GM19324 (cell line): ENCODE measurements at regions not wholly inside any gene's neighbourhood (a gene's known extent, or its start where the extent isn't known, plus 50 kb on each side); places are given as distances from the start of the nearest gene placed in this dataset.

Experiments
- ATAC-seq: cut with Tn5 transposase; IDR thresholded peaks from one replicate; pipeline ENCODE4 v1.9.1; 2021; ENCODE audit warnings: mild to moderate bottlenecking, moderate library complexity; ENCODE audit not compliant: unreplicated experiment, low FRiP score

DNA sequence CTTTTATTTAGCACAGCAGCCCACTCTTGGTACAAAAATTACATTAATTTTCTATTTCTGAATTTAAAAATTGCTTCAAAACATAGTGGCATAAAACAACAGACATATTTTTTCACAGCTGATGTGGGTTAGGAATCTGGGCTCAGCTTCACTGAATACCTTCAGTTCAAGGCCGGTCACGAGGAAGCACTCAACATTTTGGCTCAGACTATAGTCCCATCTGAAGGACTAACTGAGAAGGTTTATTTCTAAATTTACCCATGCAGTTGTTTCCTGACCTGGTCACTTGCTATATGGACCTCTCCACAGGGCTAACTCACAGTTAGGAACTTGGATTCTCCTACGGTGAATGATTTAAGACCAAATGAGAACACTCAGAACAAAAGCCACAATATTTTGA is 1230.2 kb upstream of the ADGRL3 start:
- no peak for ATAC-seq

- ATAC-seq: no peak
Observed at GRCh38 chr4:59971952-59972351, 1228.2 kb upstream of the ADGRL3 start.

GRCh38 chr4:59973492-59973891 is 1226.6 kb upstream of the ADGRL3 start:
- ATAC-seq: no peak

DNA sequence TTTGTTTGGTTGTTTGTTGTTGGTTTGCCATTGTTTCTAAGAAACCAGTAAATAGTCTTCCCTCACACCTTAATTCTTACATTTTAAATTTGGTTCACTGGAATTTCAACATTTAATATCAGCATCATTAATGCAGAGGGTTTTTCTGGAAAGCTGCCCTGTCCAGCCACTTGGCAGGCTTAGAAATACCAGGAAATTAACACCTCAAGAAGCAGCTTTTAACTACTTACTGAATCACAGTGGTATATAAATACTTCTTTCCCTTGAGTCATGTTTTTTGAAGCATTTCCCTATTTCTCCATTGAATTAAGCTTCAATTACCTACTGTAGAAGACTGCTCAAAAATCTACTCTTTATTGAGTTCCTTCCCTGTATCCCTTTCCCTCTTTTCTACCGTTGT is 1221.1 kb upstream of the ADGRL3 start:
- ATAC-seq: no peak

DNA sequence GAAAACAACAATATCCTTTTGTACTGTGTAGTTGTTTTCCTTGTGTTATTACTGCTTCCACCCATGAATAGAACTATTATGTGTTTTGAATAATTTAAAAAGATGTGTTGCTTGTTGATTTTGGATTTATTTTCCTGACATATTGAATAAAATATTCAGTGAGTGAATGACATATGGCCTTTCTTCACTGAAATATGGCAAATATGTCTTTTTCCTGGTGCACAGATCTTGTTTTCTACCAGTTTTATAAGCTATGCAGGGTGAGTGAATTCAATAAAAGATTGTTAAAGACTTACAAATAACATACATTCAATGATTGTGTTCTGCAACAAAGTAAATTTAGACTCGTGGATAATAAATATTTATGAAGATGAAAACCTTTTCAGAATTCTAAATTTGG is 1216.3 kb upstream of the ADGRL3 start:
- ATAC-seq: no peak

GRCh38 chr4:59987289-59987688 is 1212.8 kb upstream of the ADGRL3 start:
- ATAC-seq: no peak

DNA sequence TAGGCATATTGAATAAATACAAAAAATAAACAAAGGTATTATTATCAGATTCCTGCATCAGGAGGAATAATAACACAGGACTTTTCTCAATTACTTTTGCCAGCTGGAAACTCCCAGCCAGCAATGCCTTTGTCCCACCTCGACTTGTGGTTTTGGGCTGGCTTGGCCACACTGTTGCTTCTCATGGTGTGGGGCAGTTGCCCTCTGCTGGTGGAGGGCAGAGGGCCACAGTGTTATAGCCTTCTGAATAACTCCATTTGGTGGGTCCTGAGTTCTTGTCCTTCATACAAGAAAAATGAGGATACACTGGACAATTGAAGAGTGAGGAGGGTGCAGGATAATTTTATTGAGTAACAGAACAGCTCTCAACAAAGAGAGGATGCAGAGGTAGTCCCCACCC is 1206.0 kb upstream of the ADGRL3 start:
- ATAC-seq: no peak

- ATAC-seq: no peak
Observed at GRCh38 chr4:60002603-60003337, 1197.4 kb upstream of the ADGRL3 start.

GRCh38 chr4:60013464-60014184 is 1186.5 kb upstream of the ADGRL3 start:
- ATAC-seq: no peak

DNA sequence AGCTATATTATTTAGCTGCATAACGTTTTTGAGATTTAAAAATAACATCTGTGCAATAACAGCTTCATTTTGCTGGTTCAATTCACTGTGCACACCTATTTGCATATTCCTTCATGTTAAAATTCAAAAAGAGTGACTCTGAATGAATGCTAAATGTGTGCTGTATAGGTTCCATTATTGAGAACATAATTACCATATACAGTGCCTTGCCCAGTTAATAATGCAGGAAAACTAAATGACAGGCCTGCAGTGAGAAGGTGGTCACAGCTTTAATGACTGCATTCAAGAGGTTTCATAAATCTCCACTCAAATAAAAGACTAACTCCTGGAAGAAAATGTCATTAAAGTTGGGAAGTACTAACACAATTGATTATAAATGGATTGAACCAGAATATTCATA is 1183.2 kb upstream of the ADGRL3 start:
- no peak for ATAC-seq

- ATAC-seq: no peak
Observed at GRCh38 chr4:60019180-60019579, 1180.9 kb upstream of the ADGRL3 start.

GRCh38 chr4:60019946-60020345 is 1180.2 kb upstream of the ADGRL3 start:
- no peak for ATAC-seq

GRCh38 chr4:60020389-60020788 is 1179.7 kb upstream of the ADGRL3 start:
- no peak for ATAC-seq

DNA sequence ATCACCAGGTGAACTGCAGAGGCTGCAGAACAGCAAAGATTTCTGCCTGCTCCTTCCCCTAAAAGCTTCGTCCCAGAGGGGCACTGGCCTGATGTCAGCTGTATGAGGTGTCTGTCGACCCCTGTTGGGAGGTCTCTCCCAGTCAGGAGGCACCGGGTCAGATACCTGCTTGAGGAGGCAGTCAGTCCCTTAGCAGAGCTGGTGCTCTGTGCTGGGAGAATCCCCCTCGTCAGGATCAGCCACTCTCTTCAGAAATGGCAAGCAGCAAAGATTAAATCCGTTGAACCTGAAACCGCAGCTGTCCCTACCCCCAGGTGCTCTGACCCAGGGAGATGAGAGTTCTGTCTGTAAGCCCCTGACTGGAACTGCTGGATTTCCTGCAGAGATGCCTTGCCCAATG is 1166.3 kb upstream of the ADGRL3 start:
- no peak for ATAC-seq

DNA sequence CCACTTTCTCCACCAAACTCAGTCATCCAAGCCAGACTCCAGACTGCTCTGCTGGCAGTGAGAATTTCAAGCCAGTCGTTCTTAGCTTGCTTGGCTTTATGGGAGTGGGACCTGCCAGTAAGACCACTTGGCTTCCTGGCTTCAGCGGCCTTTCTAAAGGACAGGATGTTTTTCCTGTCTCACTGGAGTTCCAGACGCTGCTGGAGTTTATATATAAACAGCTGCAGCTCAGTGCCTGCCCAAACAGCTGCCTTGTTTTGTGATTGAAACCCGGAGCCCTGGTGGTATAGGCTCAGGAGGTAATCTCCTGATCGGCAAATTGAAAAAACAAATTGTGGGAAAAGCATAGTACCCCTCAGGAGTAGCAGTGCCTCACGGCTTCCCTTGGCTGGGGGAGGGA is 1165.8 kb upstream of the ADGRL3 start:
- no peak for ATAC-seq

GRCh38 chr4:60039908-60040307 is 1160.2 kb upstream of the ADGRL3 start:
- ATAC-seq: no peak

DNA sequence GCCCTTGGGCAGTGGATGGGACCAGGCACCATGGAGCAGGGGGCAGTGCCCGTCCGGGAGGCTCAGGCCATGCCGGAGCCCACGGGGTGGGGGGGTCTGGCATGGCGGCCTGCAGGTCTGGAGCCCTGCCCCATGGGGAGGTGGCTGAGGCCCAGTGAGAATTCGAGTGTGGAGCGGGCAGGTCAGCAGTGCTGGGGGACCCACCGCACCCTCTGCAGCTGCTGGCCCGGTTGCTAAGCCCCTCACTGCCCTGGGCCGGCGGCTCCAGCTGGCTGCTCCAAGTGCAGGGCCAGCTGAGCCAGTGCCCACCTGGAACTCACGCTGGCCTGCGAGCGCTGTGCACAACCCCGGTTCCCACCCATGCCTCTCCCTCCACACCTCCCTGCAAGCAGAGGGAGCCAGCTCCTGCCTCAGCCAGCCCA is 1157.9 kb upstream of the ADGRL3 start:
- no peak for ATAC-seq

DNA sequence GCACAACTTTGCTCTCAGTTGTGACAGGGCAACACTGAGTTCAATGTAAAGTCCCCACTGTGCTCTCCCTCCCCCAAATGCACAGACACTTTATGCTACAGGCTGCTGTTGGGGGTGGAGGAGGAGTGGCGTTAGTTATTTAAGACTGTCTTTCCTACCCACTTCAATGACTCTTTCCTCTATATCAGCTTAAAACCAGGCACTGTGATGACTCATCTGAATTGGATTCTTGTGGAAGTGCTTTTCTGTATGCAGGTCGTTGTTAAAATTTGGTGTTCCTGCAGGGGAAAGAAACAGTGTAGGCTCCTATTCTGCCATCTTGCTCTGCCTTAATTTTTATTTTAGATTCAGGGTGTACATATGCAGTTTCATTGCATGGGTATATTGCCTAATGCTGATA is 1157.2 kb upstream of the ADGRL3 start:
- no peak for ATAC-seq

DNA sequence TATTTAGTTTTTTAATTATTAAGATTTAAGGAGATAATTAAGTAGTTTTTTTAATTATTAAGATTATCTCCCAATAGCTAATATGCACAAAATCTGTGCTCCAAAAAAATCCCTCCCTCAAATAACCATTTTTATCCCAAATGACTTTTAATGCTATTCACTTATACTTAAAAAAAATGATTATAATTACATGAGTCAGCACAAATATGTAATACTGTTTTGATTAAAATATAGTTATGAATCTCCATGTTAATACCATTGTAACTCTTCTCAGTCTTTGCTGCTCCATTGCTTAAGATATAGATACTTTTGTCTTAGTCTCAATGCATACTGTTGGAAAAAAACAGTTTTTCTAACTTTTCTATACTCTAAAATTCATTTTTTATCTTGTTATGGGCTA is 1121.1 kb upstream of the ADGRL3 start:
- no peak for ATAC-seq

DNA sequence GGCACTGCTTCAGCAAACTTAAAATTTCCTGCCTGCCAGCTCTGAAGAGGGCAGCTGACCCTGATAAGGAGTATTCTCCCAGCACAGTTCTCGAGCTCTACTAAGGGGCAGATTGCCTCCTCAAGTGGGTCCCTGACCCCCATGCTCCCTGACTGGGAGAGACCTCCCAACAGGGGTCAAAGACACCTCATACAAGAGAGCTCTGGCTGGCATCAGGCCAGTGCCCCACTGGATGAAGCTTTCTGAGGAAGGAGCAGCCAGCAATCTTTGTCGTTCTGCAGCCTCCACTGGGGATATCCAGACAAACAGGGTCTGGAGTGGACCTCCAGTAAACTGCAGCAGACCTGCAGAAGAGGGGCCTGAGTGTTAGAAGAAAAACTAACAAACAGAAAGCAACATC is 1118.3 kb upstream of the ADGRL3 start:
- no peak for ATAC-seq

DNA sequence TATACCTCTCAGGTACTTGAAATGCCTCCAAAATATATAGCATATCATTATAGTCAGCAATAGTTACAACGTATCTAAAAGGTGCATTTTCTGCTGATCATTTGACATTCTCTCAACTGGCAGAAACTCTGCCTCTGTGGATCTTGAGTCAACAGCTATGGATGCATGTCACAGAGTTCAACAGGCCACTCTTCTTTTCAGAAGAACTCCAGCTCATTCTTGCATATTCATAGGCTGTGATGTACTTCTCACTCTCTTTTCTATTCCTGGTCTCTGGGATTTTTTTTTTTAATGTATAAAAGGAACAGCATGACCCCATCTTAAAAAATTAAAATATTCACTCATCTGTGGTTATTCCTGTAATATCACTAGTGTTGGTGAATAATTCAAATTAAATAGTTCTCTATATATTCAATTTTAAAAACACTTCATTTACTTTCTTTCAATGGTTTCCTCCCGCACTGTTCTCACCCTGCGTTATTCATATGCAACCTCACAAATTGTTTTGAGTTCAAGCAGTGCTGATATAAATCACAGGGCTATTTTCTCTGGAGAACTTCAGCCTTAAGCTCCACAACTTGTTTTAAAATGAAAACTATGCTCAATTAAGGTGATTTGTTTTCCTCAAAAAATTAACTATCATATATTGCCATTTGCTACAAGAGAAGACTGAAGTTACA is 1111.2 kb upstream of the ADGRL3 start:
- no peak for ATAC-seq
